GM20000 (cell line): ENCODE measurements at regions not wholly inside any gene's neighbourhood (a gene's known extent, or its start where the extent isn't known, plus 50 kb on each side); places are given as distances from the start of the nearest gene placed in this dataset.
A peak's percentile ranks its signal among the peaks of the same experiment; 100 is the strongest.

Experiments used
- DNase-seq: peaks from one replicate; pipeline ENCODE4 v3.0.0; 2012; ENCODE audit warnings: low spot score
- CTCF ChIP-seq: IDR thresholded peaks from 2 replicates; pipeline ENCODE4 v1.5.1; 2012; ENCODE audit warnings: mild to moderate bottlenecking, control low read depth; ENCODE audit errors: extremely low read depth, missing control alignments

GRCh38 chr14:62126879-62127478, 364.8 kb downstream of the SNAPC1 start:
- TF ChIP-seq CTCF, result peak; percentile 69
- DNase-seq, result peak; percentile 56

- TF ChIP-seq CTCF, result no peak
- DNase-seq, result no peak
These were observed 368.2 kb downstream of the SNAPC1 start for GRCh38 chr14:62130441-62130840.

- no peak for TF ChIP-seq CTCF
- DNase-seq, result no peak
These were observed 371.7 kb downstream of the SNAPC1 start for GRCh38 chr14:62133776-62134550.

- DNase-seq, result no peak
- TF ChIP-seq CTCF, result no peak
These were observed 376.4 kb downstream of the SNAPC1 start for GRCh38 chr14:62138593-62138992.

- DNase-seq, result no peak
- TF ChIP-seq CTCF, result no peak
These were observed 378.9 kb downstream of the SNAPC1 start for GRCh38 chr14:62141139-62141538.

- DNase-seq, result no peak
- TF ChIP-seq CTCF, result no peak
These were observed 381.0 kb downstream of the SNAPC1 start for GRCh38 chr14:62143245-62143644.

- no peak for DNase-seq
- no peak for TF ChIP-seq CTCF
These were observed 382.6 kb downstream of the SNAPC1 start for GRCh38 chr14:62144863-62145262.
